ENCODE measurements at regions not wholly inside any gene's neighbourhood (a gene's known extent, or its start where the extent isn't known, plus 50 kb on each side); places are given as distances from the start of the nearest gene placed in this dataset.

DNA sequence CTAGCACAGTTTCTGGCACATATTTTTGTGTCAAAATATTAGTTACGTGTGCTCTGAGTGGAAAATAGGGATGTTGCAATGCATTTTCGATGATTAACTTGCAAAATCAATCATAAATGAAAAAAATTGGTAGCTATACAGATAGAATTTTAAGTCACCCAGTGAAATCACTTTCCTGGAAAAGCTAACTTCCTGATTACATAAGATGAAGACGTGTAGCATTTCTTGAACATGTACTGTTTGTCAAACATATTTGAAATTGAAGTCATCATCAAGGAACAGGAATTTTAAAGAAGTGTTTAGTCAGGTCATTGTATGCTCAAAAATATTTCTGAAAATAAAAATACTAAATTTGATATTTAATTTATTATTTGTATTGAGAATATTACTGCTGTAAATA lies 977.7 kb downstream of the PLOD2 start:
- Histone ChIP-seq H3K36me3 (no peaks in the 10 kb centered on the region), H3K4me1 (replicated peaks) (no peaks in the 10 kb centered on the region), H3K9me3 (no peaks in the 10 kb centered on the region), H3K27ac (no peak overlapping the region), H3K27me3 (replicated peaks; ENCODE audit: insufficient read depth) (no peaks in the 10 kb centered on the region), H3K4me3 (no peak overlapping the region)
- intact Hi-C loops (cut with DNase I), result no loop called here
- DNase-seq (ENCODE audit: low spot score), result no peak
- no peak for TF ChIP-seq POLR2A (IDR thresholded peaks at IDR 0.05)
- TF ChIP-seq CTCF (IDR thresholded peaks at IDR 0.05), result no peak
- no peak for TF ChIP-seq POLR2AphosphoS5 (IDR thresholded peaks at IDR 0.05)
- 64% methylated on average over 3 of the region's 3 CpGs for WGBS

DNA sequence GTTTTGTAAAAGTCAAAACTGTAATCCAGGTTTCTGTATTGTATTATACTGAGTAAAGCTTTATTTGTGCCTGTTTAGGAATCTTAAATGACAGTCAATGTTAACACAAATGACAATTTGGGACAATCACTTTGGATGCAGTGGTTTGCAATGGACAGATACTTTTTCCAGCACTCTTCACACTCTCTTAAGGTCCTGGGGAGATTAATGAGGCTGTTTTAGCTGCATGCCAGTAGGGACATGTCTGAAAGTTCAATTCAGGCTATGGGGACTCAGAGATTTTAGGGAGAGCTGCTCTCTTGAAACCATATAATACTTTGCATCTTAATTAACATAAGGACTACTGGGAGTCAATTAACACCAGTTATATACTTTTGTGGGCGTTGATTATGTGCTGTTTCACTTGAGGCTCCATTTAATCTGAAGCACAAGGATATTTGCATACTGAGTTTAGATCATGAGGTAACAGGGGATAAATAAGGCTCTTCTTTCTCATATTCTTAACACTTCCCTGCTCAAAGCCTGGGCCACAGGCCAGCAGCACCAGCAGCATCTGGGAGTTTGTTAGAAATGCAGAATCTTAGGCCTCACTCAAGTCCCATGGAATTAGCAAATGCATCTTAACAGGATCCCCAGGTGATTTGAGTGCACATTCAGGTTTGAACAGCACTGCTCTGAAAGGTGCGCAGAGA lies 972.8 kb downstream of the PLOD2 start:
- no peak overlapping the region for H3K4me3 ChIP-seq
- no peak overlapping the region for H3K27ac ChIP-seq
- WGBS, result 81% methylated on average over 2 of the region's 2 CpGs
- TF ChIP-seq CTCF (IDR thresholded peaks at IDR 0.05), result no peak
- no peak for TF ChIP-seq POLR2AphosphoS5 (IDR thresholded peaks at IDR 0.05)
- TF ChIP-seq POLR2A (IDR thresholded peaks at IDR 0.05), result no peak
- no peak for DNase-seq (ENCODE audit: low spot score)
- H3K27me3 ChIP-seq (replicated peaks; ENCODE audit: insufficient read depth), result no peaks in the 10 kb centered on the region
- intact Hi-C loops (cut with DNase I), result no loop called here
- no peaks in the 10 kb centered on the region for H3K36me3 ChIP-seq
- H3K4me1 ChIP-seq (replicated peaks), result no peaks in the 10 kb centered on the region
- H3K9me3 ChIP-seq, result no peaks in the 10 kb centered on the region

- Histone ChIP-seq H3K36me3 (no peaks in the 10 kb centered on the region), H3K27me3 (replicated peaks; ENCODE audit: insufficient read depth) (no peaks in the 10 kb centered on the region), H3K27ac (no peak overlapping the region), H3K4me3 (no peak overlapping the region), H3K4me1 (replicated peaks) (no peaks in the 10 kb centered on the region), H3K9me3 (no peaks in the 10 kb centered on the region)
- WGBS, result 97% methylated on average over 2 of the region's 2 CpGs
- TF ChIP-seq CTCF (IDR thresholded peaks at IDR 0.05), result no peak
- TF ChIP-seq POLR2AphosphoS5 (IDR thresholded peaks at IDR 0.05), result no peak
- no peak for TF ChIP-seq POLR2A (IDR thresholded peaks at IDR 0.05)
- no peak for DNase-seq (ENCODE audit: low spot score)
- intact Hi-C loops (cut with DNase I), result no loop called here
Observed at GRCh38 chr3:145190138-145190537, 970.8 kb downstream of the PLOD2 start.

- Histone ChIP-seq H3K9me3 (no peaks in the 10 kb centered on the region), H3K36me3 (no peaks in the 10 kb centered on the region), H3K27ac (no peak overlapping the region), H3K4me1 (replicated peaks) (no peaks in the 10 kb centered on the region), H3K4me3 (no peak overlapping the region), H3K27me3 (replicated peaks; ENCODE audit: insufficient read depth) (no peaks in the 10 kb centered on the region)
- no peak for DNase-seq (ENCODE audit: low spot score)
- no peak for TF ChIP-seq CTCF (IDR thresholded peaks at IDR 0.05)
- no peak for TF ChIP-seq POLR2A (IDR thresholded peaks at IDR 0.05)
- TF ChIP-seq POLR2AphosphoS5 (IDR thresholded peaks at IDR 0.05), result no peak
- intact Hi-C loops (cut with DNase I), result no loop called here
- 94% methylated on average over 1 of the region's 1 CpG for WGBS
Observed at GRCh38 chr3:145190761-145191160, 970.2 kb downstream of the PLOD2 start.

DNA sequence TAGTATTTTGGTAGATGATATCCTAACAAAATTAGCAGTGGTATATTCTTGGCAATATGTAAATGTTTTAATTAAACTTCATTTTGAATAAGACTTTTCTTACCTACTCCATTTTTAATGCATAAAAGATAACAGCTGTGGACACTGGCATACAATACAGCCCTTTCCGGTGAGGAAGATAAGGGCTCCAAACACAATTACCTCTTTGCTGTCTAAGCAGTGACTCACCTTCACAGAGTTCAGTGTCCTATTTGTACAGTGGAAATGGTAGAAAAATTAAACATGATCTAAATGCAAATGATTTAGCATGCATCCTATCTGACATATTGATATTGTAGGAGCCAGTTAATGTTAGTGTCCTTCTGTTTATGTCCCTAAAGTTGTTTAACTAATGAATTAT lies 969.4 kb downstream of the PLOD2 start:
- H3K4me1 ChIP-seq (replicated peaks), result no peaks in the 10 kb centered on the region
- no peak overlapping the region for H3K27ac ChIP-seq
- H3K36me3 ChIP-seq, result no peaks in the 10 kb centered on the region
- no peaks in the 10 kb centered on the region for H3K27me3 ChIP-seq (replicated peaks; ENCODE audit: insufficient read depth)
- H3K9me3 ChIP-seq, result no peaks in the 10 kb centered on the region
- no peak for TF ChIP-seq CTCF (IDR thresholded peaks at IDR 0.05)
- no peak for TF ChIP-seq POLR2AphosphoS5 (IDR thresholded peaks at IDR 0.05)
- TF ChIP-seq POLR2A (IDR thresholded peaks at IDR 0.05), result no peak
- no peak for DNase-seq (ENCODE audit: low spot score)
- H3K4me3 ChIP-seq, result no peak overlapping the region
- intact Hi-C loops (cut with DNase I), result no loop called here
- 63% methylated on average over 1 of the region's 1 CpG for WGBS
